ENCODE measurements at regions not wholly inside any gene's neighbourhood (a gene's known extent, or its start where the extent isn't known, plus 50 kb on each side); places are given as distances from the start of the nearest gene placed in this dataset.
"Not testable (repeated sequence)": the region's sequence is repeated elsewhere in the genome, so short reads cannot be mapped to it uniquely, and the experiment has no call there.

DNA sequence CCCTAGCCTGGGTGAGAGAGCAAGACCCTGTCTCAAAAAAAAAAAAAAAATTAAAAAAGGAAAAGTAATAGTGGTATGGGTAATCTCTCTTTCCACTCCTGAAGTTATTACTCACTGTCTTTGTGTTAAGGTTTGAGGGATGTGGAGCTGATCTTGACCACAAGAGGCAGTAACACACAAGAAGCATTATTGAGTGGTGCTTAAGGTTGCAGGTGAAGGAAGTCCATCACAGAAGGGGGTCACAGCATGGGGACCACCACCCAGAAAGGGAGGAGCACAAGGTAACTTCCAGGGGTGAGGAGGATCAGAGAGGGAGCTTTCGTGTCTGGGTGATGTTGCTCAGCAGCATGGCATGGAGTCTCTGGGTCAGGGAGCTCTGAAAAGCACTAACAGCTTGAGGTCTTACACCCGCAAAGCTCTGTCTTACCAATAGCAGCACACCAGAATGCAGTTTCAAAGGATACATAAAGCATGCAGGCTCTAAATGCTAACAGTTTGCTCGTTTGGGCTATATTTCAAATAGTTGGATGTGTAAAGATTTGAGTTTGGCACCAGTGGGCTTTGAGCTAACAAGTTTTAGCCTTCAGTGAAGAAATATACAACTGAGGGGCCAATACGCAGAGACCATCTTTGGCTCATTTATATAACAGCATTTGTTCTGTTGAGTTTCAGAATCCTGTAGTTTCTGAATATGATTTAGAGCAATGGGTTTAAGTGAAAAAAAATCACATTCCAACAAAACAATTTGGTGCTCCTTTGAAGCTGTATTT is 100.4 kb upstream of the DNAJC1 start:
- Histone ChIP-seq H3K4me2 (replicated peaks; ENCODE audit: low read depth, low read length, poor library complexity, severe bottlenecking) (no peak overlapping the region), H3K27me3 (replicated peaks in 1 of 4; ENCODE audit: control extremely low read depth in 1 of 4, control insufficient read depth in 3 of 4, insufficient read depth in 4 of 4, low read length in 3 of 4) (no peaks in the 10 kb centered on the region), H4K20me1 (ENCODE audit: control insufficient read depth, insufficient read depth, low read length, poor library complexity, severe bottlenecking) (no peaks in the 10 kb centered on the region), H3K27ac (ENCODE audit: low read length in 2 of 2) (no peak overlapping the region), H3K36me3 (replicated peaks in 1 of 2; ENCODE audit: control extremely low read depth in 1 of 2, control insufficient read depth in 1 of 2, extremely low read depth in 1 of 2, insufficient read depth in 2 of 2, low read length in 1 of 2) (no peaks in the 10 kb centered on the region), H3K79me2 (ENCODE audit: control insufficient read depth, insufficient read depth, low read length) (no peaks in the 10 kb centered on the region), H3K4me3 (ENCODE audit: control extremely low read depth in 1 of 5, extremely low read depth in 1 of 5, insufficient read depth in 1 of 5, low read depth in 2 of 5, low read length in 4 of 5) (no peak overlapping the region), H3K9ac (ENCODE audit: low read length) (no peak overlapping the region), H3K9me3 (ENCODE audit: control extremely low read depth in 1 of 3, control insufficient read depth in 2 of 3, insufficient read depth in 1 of 3, low read length in 2 of 3) (no peaks in the 10 kb centered on the region), H2AFZ (ENCODE audit: insufficient read depth, low read depth, low read length, poor library complexity, severe bottlenecking) (no peak overlapping the region), H3K4me1 (ENCODE audit: control insufficient read depth in 2 of 2, insufficient read depth in 2 of 2, low read length in 2 of 2) (no peaks in the 10 kb centered on the region)
- no peaks in the 10 kb centered on the region for H3K9me3 Mint-ChIP-seq (ENCODE audit: insufficient read depth)
- ChIA-PET CTCF (interaction anchor here (0.8 to 1.2 kb wide), 6 partner anchors 107 to 885 kb away, joined by 3 to 5 read pairs (median 3); no protein-coding TSS in a partner anchor), POLR2A (no interaction called here)
- 100% methylated on average over 1 of the region's 4 CpGs for WGBS (ENCODE audit: insufficient coverage)
- no peak overlapping the region for H3K27ac Mint-ChIP-seq
- intact Hi-C loops (cut with micrococcal nuclease), result no loop called here
- peak; percentile 21 for DNase-seq
- H3K4me1 Mint-ChIP-seq, result no peaks in the 10 kb centered on the region
- TF ChIP-seq, protein P1, sequence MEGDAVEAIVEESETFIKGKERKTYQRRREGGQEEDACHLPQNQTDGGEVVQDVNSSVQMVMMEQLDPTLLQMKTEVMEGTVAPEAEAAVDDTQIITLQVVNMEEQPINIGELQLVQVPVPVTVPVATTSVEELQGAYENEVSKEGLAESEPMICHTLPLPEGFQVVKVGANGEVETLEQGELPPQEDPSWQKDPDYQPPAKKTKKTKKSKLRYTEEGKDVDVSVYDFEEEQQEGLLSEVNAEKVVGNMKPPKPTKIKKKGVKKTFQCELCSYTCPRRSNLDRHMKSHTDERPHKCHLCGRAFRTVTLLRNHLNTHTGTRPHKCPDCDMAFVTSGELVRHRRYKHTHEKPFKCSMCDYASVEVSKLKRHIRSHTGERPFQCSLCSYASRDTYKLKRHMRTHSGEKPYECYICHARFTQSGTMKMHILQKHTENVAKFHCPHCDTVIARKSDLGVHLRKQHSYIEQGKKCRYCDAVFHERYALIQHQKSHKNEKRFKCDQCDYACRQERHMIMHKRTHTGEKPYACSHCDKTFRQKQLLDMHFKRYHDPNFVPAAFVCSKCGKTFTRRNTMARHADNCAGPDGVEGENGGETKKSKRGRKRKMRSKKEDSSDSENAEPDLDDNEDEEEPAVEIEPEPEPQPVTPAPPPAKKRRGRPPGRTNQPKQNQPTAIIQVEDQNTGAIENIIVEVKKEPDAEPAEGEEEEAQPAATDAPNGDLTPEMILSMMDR (IDR thresholded peaks at IDR 0.05), result peak; percentile 47
- TF ChIP-seq EZH2 (IDR thresholded peaks at IDR 0.05; ENCODE audit: borderline replicate concordance, insufficient read depth, low read depth, low read length, poor library complexity, severe bottlenecking), result no peak
- peaks cover 4% of the 10 kb centered on the region for H3K27me3 Mint-ChIP-seq
- ATAC-seq (ENCODE audit: low read depth), result no peak
- H3K4me3 Mint-ChIP-seq, result no peak overlapping the region

DNA sequence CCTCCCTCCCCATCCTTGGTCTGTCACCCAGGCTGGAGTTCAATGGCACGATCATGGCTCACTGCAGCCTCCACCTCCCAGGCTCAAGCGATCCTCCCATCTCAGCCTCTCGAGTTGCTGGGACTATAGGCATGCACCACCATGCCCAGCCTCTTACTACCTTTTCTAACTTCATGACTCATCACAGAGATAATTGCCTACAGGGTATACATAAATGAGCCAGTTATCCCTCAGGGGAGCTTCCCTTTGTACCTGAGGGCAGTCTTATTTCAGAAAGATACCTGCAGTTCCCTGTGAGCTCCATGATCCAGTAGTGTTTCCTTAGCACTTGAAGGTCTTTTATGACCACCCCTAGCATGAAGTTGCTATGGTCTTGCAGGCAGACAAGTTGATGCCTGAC is 94.2 kb upstream of the DNAJC1 start:
- Histone ChIP-seq H3K4me3 (ENCODE audit: control extremely low read depth in 1 of 5, extremely low read depth in 1 of 5, insufficient read depth in 1 of 5, low read depth in 2 of 5, low read length in 4 of 5) (no peak overlapping the region), H3K4me2 (replicated peaks; ENCODE audit: low read depth, low read length, poor library complexity, severe bottlenecking) (no peak overlapping the region), H3K36me3 (replicated peaks in 1 of 2; ENCODE audit: control extremely low read depth in 1 of 2, control insufficient read depth in 1 of 2, extremely low read depth in 1 of 2, insufficient read depth in 2 of 2, low read length in 1 of 2) (no peaks in the 10 kb centered on the region), H3K27ac (ENCODE audit: low read length in 2 of 2) (no peak overlapping the region), H3K9ac (ENCODE audit: low read length) (no peak overlapping the region), H2AFZ (ENCODE audit: insufficient read depth, low read depth, low read length, poor library complexity, severe bottlenecking) (no peak overlapping the region), H3K27me3 (replicated peaks in 1 of 4; ENCODE audit: control extremely low read depth in 1 of 4, control insufficient read depth in 3 of 4, insufficient read depth in 4 of 4, low read length in 3 of 4) (no peaks in the 10 kb centered on the region), H3K9me3 (ENCODE audit: control extremely low read depth in 1 of 3, control insufficient read depth in 2 of 3, insufficient read depth in 1 of 3, low read length in 2 of 3) (no peaks in the 10 kb centered on the region), H3K79me2 (ENCODE audit: control insufficient read depth, insufficient read depth, low read length) (no peaks in the 10 kb centered on the region), H4K20me1 (ENCODE audit: control insufficient read depth, insufficient read depth, low read length, poor library complexity, severe bottlenecking) (no peaks in the 10 kb centered on the region), H3K4me1 (ENCODE audit: control insufficient read depth in 2 of 2, insufficient read depth in 2 of 2, low read length in 2 of 2) (no peaks in the 10 kb centered on the region)
- intact Hi-C loops (cut with micrococcal nuclease), result no loop called here
- Mint-ChIP-seq H3K4me3 (no peak overlapping the region), H3K27me3 (no peaks in the 10 kb centered on the region), H3K9me3 (ENCODE audit: insufficient read depth) (peaks cover 2% of the 10 kb centered on the region), H3K27ac (no peak overlapping the region), H3K4me1 (peaks cover 5% of the 10 kb centered on the region)
- ChIA-PET CTCF (no interaction called here), POLR2A (no interaction called here)
- WGBS (ENCODE audit: insufficient coverage), result 100% methylated on average over 2 of the region's 3 CpGs
- DNase-seq (no peak), ATAC-seq (ENCODE audit: low read depth) (no peak)
- TF ChIP-seq EZH2 (IDR thresholded peaks at IDR 0.05; ENCODE audit: borderline replicate concordance, insufficient read depth, low read depth, low read length, poor library complexity, severe bottlenecking), result no peak
- TF ChIP-seq, protein P1 (IDR thresholded peaks at IDR 0.05), result no peak

DNA sequence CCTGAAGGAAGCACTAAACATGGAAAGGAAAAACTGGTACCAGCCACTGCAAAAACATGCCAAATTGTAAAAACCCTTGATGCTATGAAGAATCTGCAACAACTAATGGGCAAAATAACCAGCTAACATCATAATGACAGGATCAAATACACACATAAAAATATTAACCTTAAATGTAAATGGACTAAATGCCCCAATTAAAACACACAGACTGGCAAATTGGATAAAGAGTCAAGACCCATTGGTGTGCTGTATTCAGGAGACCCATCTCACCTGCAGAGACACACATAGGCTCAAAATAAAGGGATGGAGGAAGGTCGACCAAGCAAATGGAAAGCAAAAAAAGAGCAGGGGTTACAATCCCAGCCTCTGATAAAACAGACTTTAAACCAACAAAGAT is 87.7 kb upstream of the DNAJC1 start:
- H3K79me2 ChIP-seq (ENCODE audit: control insufficient read depth, insufficient read depth, low read length); CTCF ChIA-PET; H3K9me3 Mint-ChIP-seq (ENCODE audit: insufficient read depth); H3K4me2 ChIP-seq (replicated peaks; ENCODE audit: low read depth, low read length, poor library complexity, severe bottlenecking); intact Hi-C loops (cut with micrococcal nuclease); H3K36me3 ChIP-seq (replicated peaks in 1 of 2; ENCODE audit: control extremely low read depth in 1 of 2, control insufficient read depth in 1 of 2, extremely low read depth in 1 of 2, insufficient read depth in 2 of 2, low read length in 1 of 2); H3K4me3 ChIP-seq (ENCODE audit: control extremely low read depth in 1 of 5, extremely low read depth in 1 of 5, insufficient read depth in 1 of 5, low read depth in 2 of 5, low read length in 4 of 5); H3K9ac ChIP-seq (ENCODE audit: low read length); H3K27ac Mint-ChIP-seq; DNase-seq; H3K4me1 ChIP-seq (ENCODE audit: control insufficient read depth in 2 of 2, insufficient read depth in 2 of 2, low read length in 2 of 2); H3K9me3 ChIP-seq (ENCODE audit: control extremely low read depth in 1 of 3, control insufficient read depth in 2 of 3, insufficient read depth in 1 of 3, low read length in 2 of 3); POLR2A ChIA-PET; ATAC-seq (ENCODE audit: low read depth); H2AFZ ChIP-seq (ENCODE audit: insufficient read depth, low read depth, low read length, poor library complexity, severe bottlenecking); H3K4me1 Mint-ChIP-seq; H3K4me3 Mint-ChIP-seq; H3K27me3 ChIP-seq (replicated peaks in 1 of 4; ENCODE audit: control extremely low read depth in 1 of 4, control insufficient read depth in 3 of 4, insufficient read depth in 4 of 4, low read length in 3 of 4); H4K20me1 ChIP-seq (ENCODE audit: control insufficient read depth, insufficient read depth, low read length, poor library complexity, severe bottlenecking); H3K27ac ChIP-seq (ENCODE audit: low read length in 2 of 2): not testable (repeated sequence)
- WGBS (ENCODE audit: insufficient coverage), result no CpG with 5 or more reads among the region's 1 CpG
- peaks cover 12% of the 10 kb centered on the region for H3K27me3 Mint-ChIP-seq
